Non-pigmented ciliary epithelial cell (primary cell): ENCODE measurements at regions not wholly inside any gene's neighbourhood (a gene's known extent, or its start where the extent isn't known, plus 50 kb on each side); places are given as distances from the start of the nearest gene placed in this dataset.
"Not testable (repeated sequence)": the region's sequence is repeated elsewhere in the genome, so short reads cannot be mapped to it uniquely, and the experiment has no call there.

Experiments used
- DNase-seq: peaks from one replicate; pipeline ENCODE4 v3.0.0-alpha.2; 2010; ENCODE audit warnings: low read depth

DNA sequence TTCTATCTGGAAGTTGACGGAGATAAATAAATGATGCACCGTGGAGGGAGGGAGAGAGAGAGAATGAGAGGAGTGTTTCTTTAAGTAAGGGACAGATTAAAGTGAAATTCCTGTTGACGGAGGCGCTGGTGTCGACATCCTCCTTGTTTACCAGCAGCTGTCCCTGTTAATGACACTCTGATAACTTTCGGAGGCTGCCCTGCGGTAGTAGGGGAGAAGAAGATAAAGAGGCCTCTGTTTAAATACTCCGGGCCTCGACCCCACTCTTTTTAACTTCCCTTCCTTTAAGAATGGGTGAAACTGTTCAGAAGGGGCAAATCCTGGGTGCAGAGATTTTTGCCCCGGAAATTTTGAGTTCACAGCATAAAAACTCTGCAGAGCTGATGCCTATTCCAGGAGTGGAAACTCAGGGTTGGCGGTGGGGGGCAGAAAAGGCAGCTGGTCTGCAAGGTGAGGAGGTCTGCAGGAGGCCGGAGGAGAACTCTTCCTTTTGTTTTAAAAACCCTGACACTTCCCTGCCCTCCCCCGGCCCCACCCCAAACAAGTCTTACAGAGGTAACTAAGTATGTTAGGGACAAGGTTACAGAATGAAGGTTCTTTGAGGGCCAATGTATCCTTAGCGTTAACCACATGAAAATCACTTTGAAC is 276.6 kb upstream of the NR2F2 start:
- DNase-seq, result no peak

DNA sequence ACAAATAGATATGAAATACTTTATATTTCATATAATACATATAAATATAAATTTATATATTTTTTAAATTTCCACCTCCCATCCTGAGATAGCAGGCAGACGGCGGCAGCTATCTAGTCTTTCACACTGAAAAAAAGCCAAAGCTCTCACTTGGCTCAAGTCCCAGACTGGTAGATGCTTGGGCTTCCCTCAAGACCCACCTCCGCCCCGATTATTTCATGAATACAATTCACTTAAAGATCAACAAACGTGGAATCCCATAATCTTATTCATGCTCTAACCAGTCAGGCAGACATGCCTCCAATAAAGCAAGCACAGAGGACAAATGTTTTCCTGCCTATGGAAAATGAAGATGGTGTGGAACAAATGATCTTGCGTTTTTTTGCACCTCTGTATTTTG is 275.9 kb upstream of the NR2F2 start:
- DNase-seq, result no peak

DNA sequence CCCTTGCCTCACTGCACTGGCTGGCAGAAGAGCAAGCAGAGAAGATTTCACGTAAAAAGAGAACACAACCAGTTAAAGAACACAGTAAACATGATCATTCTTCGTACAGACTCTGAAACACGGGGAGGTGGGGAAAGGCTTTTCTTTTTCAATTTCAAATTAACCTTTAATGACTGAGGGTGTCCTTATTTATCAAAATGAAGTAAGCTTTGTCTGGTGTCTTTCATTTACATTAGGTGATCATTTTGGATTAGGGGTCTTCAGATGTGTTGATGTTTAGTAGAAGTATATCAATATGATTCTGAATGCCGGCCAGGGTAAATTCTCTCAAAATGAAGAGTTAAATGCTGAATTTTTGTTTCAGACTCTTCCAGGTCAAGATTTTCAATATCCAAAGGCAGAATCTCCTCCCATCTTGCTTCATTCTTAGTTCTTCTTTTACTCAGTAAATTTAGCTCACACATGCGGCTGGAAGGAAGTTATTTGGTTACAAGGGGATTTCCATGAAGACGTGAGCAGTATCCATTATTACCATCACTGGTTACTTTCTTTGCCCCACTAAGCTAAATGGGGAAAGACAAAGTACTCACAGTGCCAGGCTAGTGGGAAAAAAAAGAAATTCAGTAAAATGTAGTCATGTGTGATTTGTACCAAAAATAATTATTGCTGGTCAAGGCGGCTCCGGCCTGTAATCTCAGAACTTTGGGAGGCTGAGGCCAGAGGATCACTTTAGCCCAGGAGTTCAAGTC is 272.2 kb upstream of the NR2F2 start:
- no peak for DNase-seq

DNA sequence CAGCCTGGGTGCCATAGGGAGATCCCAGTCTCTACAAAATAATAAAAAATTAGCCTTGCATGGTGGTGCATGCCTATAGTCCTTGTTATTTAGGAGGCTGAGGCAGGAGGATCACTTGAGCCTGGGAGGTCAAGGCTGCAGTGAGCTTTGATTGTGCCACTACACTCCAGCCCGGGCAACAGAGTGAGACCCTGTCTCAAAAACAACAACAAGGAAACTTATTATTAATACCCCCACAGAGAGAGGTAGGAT is 271.7 kb upstream of the NR2F2 start:
- not testable (repeated sequence) for DNase-seq

DNA sequence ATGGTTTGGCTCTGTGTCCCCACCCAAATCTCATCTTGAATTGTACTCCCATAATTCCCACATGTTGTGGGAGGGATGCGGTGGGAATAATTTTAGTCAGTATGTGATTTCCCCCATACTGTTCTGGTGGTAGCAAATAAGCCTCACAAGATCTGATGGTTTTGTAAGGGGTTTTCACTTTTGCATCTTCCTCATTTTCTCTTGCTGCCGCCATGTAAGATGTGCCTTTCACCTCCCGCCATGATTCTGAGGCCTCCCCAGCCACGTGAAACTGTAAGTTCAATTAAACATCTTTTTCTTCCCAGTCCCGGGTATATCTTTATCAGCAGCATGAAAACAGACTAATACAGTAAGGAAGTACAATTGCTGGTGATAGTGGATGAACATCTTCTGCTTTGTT is 269.9 kb upstream of the NR2F2 start:
- DNase-seq, result not testable (repeated sequence)

DNA sequence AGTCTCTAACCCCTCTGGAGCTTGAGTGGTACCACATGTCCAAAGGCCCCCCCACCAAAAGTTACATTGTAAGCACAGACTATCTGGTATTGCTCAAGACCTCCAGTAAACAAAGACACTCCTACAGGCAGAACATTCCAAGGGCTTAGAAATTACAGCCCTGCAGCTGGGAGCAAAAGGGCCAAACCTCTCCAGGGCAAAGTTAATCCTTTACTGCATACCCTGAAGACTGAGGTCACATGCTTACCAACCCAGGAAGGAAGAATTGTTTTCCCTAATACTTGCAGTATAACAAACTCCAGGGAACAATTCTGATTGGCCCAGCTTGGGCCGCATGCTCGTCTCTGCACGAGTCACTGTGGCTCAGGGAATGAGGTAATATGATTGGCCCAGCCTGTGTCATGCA is 266.1 kb upstream of the NR2F2 start:
- DNase-seq, result no peak

DNA sequence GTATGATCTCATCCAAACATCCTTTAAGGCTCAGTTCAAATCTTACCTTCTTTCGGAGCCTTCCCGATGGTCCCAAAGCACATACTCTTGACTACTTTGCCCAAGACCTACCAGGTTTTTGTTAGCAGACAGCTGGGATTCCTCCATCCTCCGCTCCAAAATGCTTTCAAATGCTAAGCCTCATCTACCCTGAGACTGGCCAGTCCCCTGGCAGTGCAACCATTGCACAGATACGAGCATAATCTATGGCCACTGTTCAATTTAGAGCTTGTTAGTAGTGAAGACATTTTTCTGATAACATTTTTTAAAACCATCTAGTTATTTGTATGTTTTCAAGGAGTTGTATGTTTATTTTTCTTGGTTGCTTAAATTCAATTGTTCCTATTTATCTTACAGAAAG is 264.4 kb upstream of the NR2F2 start:
- no peak for DNase-seq

DNA sequence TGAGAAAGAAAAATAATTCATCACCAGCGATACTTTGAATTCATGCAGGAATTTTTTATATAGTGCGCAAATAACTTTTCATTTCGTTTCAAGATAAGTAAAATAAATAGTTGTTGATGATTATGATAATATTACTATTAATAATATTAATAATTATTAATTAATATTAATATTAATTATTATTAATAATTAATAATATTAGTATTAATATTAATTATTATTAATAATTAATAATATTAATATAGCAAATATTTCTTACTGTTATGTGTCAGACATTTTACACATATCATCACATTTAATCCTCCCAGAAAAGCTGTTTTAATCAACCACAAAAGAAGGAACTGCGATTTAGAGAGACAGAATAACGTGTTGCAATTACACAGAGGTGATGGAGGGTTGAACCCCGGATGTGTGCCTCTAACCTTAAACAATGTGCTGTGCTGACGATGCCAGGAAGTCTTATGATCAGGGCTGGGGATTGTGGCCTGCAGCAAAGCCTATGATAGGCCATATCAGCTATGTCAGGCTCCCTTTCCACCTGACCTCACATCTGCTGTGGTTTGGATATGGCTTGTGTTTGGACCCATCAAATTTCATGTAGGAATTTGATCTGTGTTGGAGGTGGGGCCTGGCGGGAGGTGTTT is 263.5 kb upstream of the NR2F2 start:
- no peak for DNase-seq

DNA sequence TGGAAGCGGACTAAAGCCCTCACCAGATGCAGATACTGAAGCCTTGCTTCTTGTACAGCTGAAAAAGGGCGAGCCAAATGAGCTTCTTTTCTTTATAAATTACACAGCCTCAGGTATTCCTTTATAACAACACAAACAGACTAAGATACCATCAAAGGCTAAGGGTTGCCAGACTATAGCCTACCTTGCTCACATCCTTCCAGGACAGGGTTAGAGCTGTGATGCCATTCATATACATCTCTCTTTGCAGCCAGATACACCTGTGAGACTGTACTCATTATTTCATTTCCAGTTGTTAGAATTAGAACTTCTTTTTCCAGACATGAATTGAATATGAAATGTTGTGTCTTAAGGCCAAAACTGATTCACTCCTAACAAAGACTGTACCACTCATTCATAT is 262.8 kb upstream of the NR2F2 start:
- no peak for DNase-seq

DNA sequence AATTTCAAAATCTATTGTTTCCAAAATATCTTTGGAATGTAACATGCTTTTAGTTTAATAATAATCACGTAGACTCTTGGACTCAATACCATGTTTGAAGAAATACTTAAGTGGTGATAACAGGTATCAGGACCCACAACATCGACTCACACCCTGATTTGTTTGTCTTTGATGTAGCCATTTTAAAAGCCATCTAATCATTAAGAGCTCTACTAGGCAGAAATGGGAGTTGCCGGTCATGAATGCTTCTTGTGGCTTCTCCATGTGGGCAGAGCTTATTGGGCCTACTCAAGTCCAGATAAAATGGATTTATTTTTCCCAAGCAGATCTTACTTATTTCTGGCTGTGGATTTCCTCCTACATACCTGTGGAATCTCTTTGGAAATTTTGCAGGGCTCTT is 261.6 kb upstream of the NR2F2 start:
- DNase-seq, result no peak

DNA sequence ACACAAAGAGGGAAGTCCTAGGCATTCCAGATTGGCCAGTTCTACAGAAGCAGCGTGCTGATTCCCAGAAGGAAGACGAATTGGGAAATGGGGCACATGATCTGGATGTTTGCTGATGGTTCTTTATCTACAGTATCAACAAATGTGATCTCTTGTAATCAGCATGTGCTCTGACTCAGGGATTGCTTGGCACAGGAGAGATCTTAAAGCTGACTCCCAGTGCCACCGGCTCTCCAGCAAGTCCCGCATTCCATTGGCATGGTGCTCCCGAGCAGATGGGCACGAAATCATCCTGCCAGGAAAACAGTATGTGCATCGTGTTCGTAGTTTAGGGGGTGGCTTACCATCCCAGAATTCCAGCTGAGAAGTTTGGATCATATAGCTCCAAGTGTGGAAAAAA is 259.9 kb upstream of the NR2F2 start:
- DNase-seq, result no peak

DNA sequence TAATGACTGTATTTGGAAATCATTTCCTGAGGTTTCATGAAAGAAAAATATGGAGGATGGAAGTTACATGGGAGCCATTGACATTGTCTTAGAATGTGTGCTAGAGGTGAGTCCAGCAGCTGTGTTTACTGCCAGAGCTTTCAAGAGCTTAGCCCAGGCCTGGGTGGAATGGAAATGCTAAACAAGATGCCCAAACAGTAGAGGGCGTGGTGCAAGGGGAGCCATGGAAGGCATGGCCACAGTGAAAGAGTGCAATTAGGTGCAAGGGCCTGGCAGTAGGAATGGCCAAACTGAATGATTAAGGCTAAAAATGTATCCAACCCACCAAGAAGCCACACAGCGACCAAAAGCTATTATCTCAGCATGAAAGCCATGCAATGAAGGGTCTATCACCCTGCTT is 257.7 kb upstream of the NR2F2 start:
- DNase-seq, result no peak

DNA sequence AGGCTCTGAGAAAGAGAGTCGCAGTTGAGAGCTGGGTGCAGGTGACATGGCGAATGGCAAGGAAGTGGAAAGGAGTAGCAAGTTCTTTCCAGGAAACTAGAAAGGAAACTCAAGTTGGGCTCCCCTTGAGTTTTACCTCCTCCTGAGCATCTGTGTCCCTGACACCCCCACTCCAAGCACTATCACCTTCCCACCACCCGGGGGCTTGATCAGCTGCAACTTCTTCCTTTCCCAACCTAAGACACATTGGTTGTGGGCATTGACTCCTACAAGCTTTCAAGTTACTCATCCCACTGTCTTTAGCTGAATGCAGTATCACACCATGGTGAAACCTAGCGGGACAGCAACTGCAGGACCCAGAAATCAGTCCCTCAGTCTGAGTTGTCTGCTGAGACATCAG is 256.6 kb upstream of the NR2F2 start:
- DNase-seq, result no peak

DNA sequence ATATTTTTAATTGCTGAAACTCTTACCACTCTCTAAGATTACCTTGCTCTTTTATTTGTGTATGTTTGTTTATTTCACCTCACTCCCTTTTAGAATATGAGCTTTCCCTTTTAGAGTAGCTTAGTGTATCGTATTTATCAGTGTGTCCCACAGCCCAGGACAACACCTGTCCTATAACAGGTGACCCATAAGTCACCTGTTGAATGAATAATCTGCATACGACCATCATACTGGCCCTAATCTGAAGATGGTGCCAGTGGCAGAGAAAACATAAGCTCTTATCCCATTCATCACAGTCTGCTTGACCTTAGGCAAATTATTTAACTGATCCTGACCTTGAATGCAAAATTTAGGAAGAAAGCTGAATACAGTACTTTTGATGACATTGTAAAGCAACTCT is 254.6 kb upstream of the NR2F2 start:
- DNase-seq, result no peak

DNA sequence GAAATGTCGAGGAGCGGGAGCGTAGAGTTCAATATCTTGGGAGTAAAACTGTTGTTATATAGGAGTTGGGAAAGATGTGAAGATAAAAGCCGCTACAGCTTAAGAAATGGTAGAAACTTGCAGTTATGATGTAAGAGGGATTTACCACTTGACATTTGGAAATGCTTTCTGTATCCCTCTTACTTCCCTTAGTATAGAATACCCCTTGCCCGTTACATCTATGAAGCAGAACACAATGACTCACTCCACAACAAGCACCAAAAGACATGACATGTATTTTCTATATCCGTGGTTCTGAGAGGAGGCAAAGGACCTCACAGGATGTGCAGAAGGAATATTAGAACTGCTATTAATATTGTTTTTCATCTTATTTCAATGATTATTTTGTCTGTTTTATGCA is 254.2 kb upstream of the NR2F2 start:
- DNase-seq, result no peak

DNA sequence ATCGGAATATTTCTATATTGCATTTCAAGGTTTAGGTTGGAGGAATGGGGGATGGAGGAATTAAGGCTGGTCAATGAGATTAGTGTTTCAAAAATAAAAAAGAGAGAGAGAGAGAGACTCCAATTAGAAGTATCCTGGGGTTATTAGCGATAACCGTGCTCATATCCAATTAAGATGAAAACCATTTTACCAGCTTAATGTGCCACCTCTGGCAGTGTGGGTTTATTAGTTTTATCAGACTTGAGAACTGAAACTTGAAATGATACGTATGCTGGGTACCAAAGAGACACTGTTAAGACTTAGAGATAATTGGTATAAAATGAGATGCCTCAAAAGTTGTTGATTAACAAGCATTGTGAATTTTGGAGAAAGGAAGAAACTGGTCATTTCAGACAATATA is 251.5 kb upstream of the NR2F2 start:
- no peak for DNase-seq

DNA sequence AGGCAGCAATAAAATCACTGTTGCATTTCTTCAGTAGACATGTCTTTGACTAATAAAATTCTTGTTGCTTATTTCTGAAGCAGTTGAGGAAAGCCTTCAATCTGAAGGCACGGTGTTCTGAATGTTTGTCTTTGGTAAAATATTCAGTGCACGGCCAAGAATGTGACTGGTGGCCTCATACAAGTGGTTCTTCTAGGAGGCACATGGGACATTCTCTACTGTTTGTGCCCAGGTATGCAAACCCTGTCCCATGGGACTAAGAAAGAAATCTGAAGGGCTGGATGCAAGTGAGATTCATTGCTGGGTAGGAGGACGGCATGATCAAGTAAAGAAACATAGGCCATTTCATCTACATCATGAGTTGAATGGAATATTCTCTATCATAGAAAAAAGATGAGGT is 250.6 kb upstream of the NR2F2 start:
- DNase-seq, result no peak

DNA sequence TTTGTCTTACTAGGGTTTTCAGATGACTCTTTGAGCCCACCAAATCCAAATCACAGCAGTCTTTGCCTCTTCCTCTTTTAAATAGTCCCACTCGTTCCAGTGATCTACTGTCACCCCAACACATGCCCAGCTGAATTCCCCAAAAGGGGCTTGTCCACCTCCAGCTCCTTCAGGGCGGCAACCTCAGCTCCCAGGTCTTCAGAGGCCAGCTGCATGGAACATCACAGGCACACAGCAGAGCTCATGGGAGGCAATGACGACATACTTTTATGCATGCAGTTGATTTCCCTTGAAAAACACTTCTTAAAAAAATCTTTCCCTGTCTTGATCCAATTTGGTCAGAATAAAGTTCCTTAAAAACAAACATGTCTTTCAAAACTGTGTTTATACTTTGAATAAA is 244.3 kb upstream of the NR2F2 start:
- DNase-seq, result no peak

DNA sequence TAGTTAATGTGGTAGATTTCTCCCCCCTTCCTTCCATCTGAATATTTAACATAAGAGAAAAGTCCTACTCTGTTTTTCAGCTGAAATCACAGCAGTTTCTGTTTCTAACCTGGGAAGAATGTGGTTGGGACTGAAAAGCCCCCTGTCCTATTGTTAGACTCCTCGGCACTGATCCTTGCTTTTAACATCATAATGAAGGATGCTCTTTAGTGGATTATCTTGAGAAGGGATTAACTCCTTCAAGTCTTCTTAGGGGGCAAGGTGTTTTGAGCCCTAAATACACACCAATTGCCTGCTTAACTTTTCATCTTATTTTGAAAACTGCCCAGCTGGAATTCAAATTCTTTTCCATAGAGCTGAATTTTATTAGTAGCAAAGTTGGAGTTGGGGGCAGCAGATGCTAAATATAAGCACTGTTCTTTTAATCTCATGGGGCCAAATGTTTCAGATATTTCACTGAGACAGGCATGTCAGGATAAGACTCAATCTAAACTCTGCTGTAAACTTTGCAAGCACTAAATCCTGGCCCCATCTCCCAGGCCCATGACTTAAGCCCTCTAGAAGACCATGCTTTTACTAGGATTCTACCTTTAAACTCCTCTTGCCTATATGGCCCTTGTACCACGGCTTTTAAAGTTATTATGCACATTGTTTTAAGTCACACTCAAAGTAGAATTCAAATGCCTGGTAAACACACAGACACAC is 243.2 kb upstream of the NR2F2 start:
- DNase-seq, result no peak

DNA sequence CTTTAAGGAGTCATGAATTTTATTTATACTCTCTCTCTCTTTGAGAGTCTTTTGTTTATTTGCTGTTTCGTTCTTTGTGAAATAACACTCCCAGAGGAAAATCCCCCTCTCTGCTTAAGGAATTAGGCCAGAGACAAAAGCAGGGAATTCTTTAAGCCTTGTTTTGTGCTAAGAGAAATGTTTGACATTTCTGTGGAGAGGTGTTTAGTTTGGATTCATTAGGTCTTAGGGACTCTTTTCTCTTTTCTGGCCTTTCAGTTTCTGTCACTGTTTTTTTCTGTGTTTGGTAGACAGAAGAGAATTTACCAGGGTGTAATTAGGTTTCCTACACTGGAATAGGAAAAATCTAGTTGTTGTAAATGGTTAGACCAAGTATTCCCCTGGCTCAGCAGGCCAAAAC is 241.8 kb upstream of the NR2F2 start:
- no peak for DNase-seq

DNA sequence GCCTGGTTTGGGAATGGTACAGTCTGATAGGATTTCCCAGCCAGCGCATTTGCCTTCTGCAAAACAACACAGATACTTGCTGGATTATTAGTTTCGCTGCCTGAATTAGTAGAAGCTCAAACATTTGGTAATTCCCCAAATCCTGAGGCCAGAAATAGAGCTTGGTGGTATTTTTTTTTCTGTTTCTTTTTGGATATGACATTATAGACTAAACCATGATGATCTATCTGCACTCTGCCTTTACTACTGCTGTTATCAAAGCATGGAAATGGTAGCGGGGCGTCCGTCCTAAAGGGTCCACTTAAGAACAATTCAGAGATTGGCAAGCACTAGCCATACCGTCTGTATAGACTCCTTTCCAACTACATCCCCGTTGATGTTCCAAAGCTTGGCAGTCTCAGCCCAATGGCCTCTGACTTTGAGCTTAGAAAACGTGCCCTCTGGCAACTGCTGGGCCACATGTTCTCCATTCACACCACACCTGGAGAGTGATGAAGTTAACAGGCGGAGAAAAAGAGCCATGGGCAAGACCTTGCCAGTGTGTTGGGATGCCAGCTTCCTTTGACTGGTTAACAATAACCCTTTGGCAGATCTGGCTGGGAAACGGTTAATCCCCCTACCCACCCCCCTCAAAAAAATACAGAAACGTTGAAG is 241.0 kb upstream of the NR2F2 start:
- DNase-seq, result no peak

DNA sequence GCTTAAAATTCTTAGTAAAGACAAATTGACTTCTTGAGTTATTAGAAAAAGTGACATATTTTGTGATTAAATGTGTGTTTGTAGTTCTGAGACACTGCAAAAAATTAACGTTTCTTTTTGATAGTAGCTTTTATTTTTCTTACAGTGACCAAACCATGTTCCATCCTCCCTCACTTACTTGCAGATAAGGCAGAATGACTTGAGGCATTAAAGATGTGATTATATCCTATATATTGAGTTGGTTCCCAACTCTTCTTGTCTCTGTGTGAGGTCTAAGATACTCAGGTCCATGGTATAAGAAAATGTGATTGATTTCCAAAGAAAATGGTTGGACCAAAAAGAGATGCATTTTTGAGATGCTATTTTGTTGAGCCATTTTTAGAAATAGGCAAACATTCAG is 238.3 kb upstream of the NR2F2 start:
- no peak for DNase-seq

DNA sequence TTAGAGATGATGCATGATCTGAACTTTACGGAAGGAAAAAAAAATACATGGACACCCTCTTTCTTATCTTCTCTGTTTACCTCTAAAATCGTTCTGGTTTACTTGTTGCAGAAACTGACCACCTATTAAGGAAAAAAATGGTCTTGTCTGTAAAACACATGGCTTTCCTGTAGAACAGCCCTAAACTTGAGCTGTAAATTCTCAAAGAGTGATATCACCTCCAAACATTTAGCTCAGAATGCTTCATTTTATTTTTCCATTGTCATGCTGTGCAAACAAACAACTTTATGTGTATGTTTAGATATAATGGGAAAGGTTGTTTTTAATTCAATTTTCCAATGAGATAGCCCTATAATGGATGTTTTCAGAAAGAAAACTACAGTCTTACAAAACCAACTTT is 237.4 kb upstream of the NR2F2 start:
- DNase-seq, result no peak
